GM12864 (cell line): ENCODE measurements at regions not wholly inside any gene's neighbourhood (a gene's known extent, or its start where the extent isn't known, plus 50 kb on each side); places are given as distances from the start of the nearest gene placed in this dataset.
"Not testable (repeated sequence)": the region's sequence is repeated elsewhere in the genome, so short reads cannot be mapped to it uniquely, and the experiment has no call there.

Source experiments
- DNase-seq: peaks from one replicate; pipeline ENCODE4 v3.0.0-alpha.2; 2011; ENCODE audit warnings: low read depth
- H3K4me3 ChIP-seq: 2 replicates; pipeline ENCODE4 v1.5.1; 2011; ENCODE audit warnings: mild to moderate bottlenecking, low read depth, low read length, control low read depth
- CTCF ChIP-seq: IDR thresholded peaks from 2 replicates; pipeline ENCODE4 v1.5.1; 2011; ENCODE audit warnings: low read depth, mild to moderate bottlenecking, moderate library complexity, low read length, control low read depth, inconsistent platforms; ENCODE audit errors: missing control alignments

- no peak for DNase-seq
- H3K4me3 ChIP-seq, result no peak overlapping the region
- TF ChIP-seq CTCF, result no peak
These were observed 273.8 kb downstream of the LIG4 start for GRCh38 chr13:107941345-107942029.

- H3K4me3 ChIP-seq, result no peak overlapping the region
- DNase-seq, result no peak
- no peak for TF ChIP-seq CTCF
These were observed 277.5 kb downstream of the LIG4 start for GRCh38 chr13:107937848-107938247.

- no peak for TF ChIP-seq CTCF
- no peak overlapping the region for H3K4me3 ChIP-seq
- DNase-seq, result no peak
These were observed 284.3 kb downstream of the LIG4 start for GRCh38 chr13:107931056-107931455.

- no peak overlapping the region for H3K4me3 ChIP-seq
- no peak for DNase-seq
- no peak for TF ChIP-seq CTCF
These were observed 286.6 kb downstream of the LIG4 start for GRCh38 chr13:107928762-107929161.

GRCh38 chr13:107927557-107927956 is 287.8 kb downstream of the LIG4 start:
- H3K4me3 ChIP-seq, result no peak overlapping the region
- TF ChIP-seq CTCF, result no peak
- DNase-seq, result no peak

GRCh38 chr13:107926515-107926914 is 288.8 kb downstream of the LIG4 start:
- not testable (repeated sequence) for DNase-seq, H3K4me3 ChIP-seq

- DNase-seq, H3K4me3 ChIP-seq: not testable (repeated sequence)
These were observed 298.4 kb downstream of the LIG4 start for GRCh38 chr13:107916902-107917301.

GRCh38 chr13:107912745-107913144 is 302.6 kb downstream of the LIG4 start:
- TF ChIP-seq CTCF, result no peak
- DNase-seq, result no peak
- no peak overlapping the region for H3K4me3 ChIP-seq
